WTC11 (cell line): ENCODE measurements at regions not wholly inside any gene's neighbourhood (a gene's known extent, or its start where the extent isn't known, plus 50 kb on each side); places are given as distances from the start of the nearest gene placed in this dataset.

Experiments used
- ATAC-seq: fragments of 200-7000 bp; cut with Tn5 transposase; 2 replicates; pipeline ENCODE4 v1.10.0; 2021; ENCODE audit warnings: mild to moderate bottlenecking, moderate library complexity
- CTCF ChIA-PET: fragments of 300-600 bp; sonication (Branson Sonifier 250); formaldehyde crosslinking; loops from one replicate; lab custom pipeline; 2021; ENCODE audit warnings: antibody characterized with exemption; lab: Charles Lee
- POLR2A ChIA-PET: fragments of 350-600 bp; sonication (Branson Sonifier 250); formaldehyde crosslinking; loops from one replicate; lab custom pipeline; 2021; ENCODE audit warnings: antibody characterized with exemption; lab: Charles Lee
- DNase-seq: peaks from one replicate; pipeline ENCODE4 v3.0.0; 2021; ENCODE audit warnings: low spot score
- H3K27ac Mint-ChIP-seq: 2 replicates; pipeline ENCODE4 v1.8.0; 2021; ENCODE audit warnings: mixed read lengths
- H3K27me3 Mint-ChIP-seq: 2 replicates; pipeline ENCODE4 v1.8.0; 2021; ENCODE audit warnings: low read depth, mild to moderate bottlenecking, moderate library complexity, mixed read lengths
- H3K36me3 Mint-ChIP-seq: 2 replicates; pipeline ENCODE4 v1.8.0; 2021; ENCODE audit warnings: mixed read lengths
- H3K4me1 Mint-ChIP-seq: 2 replicates; pipeline ENCODE4 v1.8.0; 2022; ENCODE audit warnings: mixed read lengths
- H3K4me3 Mint-ChIP-seq: 2 replicates; pipeline ENCODE4 v1.8.0; 2021; ENCODE audit warnings: mild to moderate bottlenecking, moderate library complexity, mixed read lengths
- H3K9me3 Mint-ChIP-seq: 2 replicates; pipeline ENCODE4 v1.8.0; 2021; ENCODE audit warnings: mixed read lengths
- ATF3 ChIP-seq: sonication (generic); formaldehyde crosslinking; conservative IDR thresholded peaks from 2 replicates; pipeline ENCODE4 v1.8.1; 2022; ENCODE audit warnings: mild to moderate bottlenecking, missing genetic modification reagents
- FOXJ3 ChIP-seq: sonication (generic); formaldehyde crosslinking; IDR thresholded peaks from 2 replicates; pipeline ENCODE4 v1.9.0; 2021; ENCODE audit warnings: missing genetic modification reagents, mild to moderate bottlenecking, borderline replicate concordance
- FOXP1 ChIP-seq: sonication (generic); formaldehyde crosslinking; IDR thresholded peaks from 2 replicates; pipeline ENCODE4 v1.8.0; 2022; ENCODE audit warnings: missing genetic modification reagents, mild to moderate bottlenecking, moderate library complexity, borderline replicate concordance
- IRF1 ChIP-seq: sonication (generic); formaldehyde crosslinking; IDR thresholded peaks from 2 replicates; pipeline ENCODE4 v1.8.0; 2023; ENCODE audit warnings: missing genetic modification reagents
- IRF2 ChIP-seq: sonication (generic); formaldehyde crosslinking; IDR thresholded peaks from 2 replicates; pipeline ENCODE4 v1.8.0; 2022; ENCODE audit warnings: low read depth, missing genetic modification reagents, borderline replicate concordance
- MAX ChIP-seq: sonication (generic); formaldehyde crosslinking; IDR thresholded peaks from 2 replicates; pipeline ENCODE4 v1.8.0; 2022; ENCODE audit warnings: mild to moderate bottlenecking, missing genetic modification reagents
- NR3C1 ChIP-seq: sonication (generic); formaldehyde crosslinking; conservative IDR thresholded peaks from 2 replicates; pipeline ENCODE4 v1.8.1; 2023; ENCODE audit warnings: low read depth, mild to moderate bottlenecking, missing genetic modification reagents
- PREB ChIP-seq: sonication (generic); formaldehyde crosslinking; IDR thresholded peaks from 2 replicates; pipeline ENCODE4 v1.8.1; 2022; ENCODE audit warnings: mild to moderate bottlenecking, missing genetic modification reagents, moderate library complexity, borderline replicate concordance
- RORB ChIP-seq: fragments of 250-450 bp; sonication (Bioruptor Pico); IDR thresholded peaks from 2 replicates; pipeline ENCODE4 v1.9.0; 2021; ENCODE audit warnings: mild to moderate bottlenecking
- SMAD3 ChIP-seq: sonication (generic); formaldehyde crosslinking; IDR thresholded peaks from 2 replicates; pipeline ENCODE4 v1.8.0; 2022; ENCODE audit warnings: missing genetic modification reagents, mild to moderate bottlenecking, borderline replicate concordance
- USF2 ChIP-seq: sonication (generic); formaldehyde crosslinking; IDR thresholded peaks from 2 replicates; pipeline ENCODE4 v1.8.1; 2023; ENCODE audit warnings: mild to moderate bottlenecking, missing genetic modification reagents, moderate library complexity
- ZBTB21 ChIP-seq: sonication (generic); formaldehyde crosslinking; IDR thresholded peaks from 2 replicates; pipeline ENCODE4 v1.8.1; 2023; ENCODE audit warnings: mild to moderate bottlenecking, missing genetic modification reagents, borderline replicate concordance
- ZNF138 ChIP-seq: sonication (generic); formaldehyde crosslinking; conservative IDR thresholded peaks from 2 replicates; pipeline ENCODE4 v1.8.1; 2022; ENCODE audit warnings: mild to moderate bottlenecking, moderate library complexity, missing genetic modification reagents
- TF ChIP-seq, protein P1 (sequence below): fragments of 250-450 bp; sonication (Bioruptor Pico); IDR thresholded peaks from 2 replicates; pipeline ENCODE4 v2.1.2; 2022; ENCODE audit warnings: mild to moderate bottlenecking, moderate library complexity
- TF ChIP-seq, protein P2 (sequence below): sonication (generic); formaldehyde crosslinking; IDR thresholded peaks from 2 replicates; pipeline ENCODE4 v1.8.0; 2023; ENCODE audit warnings: mild to moderate bottlenecking, missing genetic modification reagents
- TF ChIP-seq, protein P3 (sequence below): sonication (generic); formaldehyde crosslinking; IDR thresholded peaks from 2 replicates; pipeline ENCODE4 v1.8.0; 2022; ENCODE audit warnings: missing genetic modification reagents

- H3K27ac Mint-ChIP-seq: no peak overlapping the region
- TF ChIP-seq PREB (CRISPR knock-in tag) (no peak), ZNF138 (no peak), ZBTB21 (CRISPR knock-in tag) (no peak), IRF1 (CRISPR knock-in tag) (no peak), SMAD3 (no peak), FOXP1 (no peak), ATF3 (CRISPR knock-in tag) (no peak), MAX (no peak), NR3C1 (CRISPR knock-in tag) (no peak), FOXJ3 (no peak), RORB (CRISPR knock-in tag) (no peak), USF2 (CRISPR knock-in tag) (no peak), IRF2 (CRISPR knock-in tag) (no peak)
- TF ChIP-seq, protein P1, sequence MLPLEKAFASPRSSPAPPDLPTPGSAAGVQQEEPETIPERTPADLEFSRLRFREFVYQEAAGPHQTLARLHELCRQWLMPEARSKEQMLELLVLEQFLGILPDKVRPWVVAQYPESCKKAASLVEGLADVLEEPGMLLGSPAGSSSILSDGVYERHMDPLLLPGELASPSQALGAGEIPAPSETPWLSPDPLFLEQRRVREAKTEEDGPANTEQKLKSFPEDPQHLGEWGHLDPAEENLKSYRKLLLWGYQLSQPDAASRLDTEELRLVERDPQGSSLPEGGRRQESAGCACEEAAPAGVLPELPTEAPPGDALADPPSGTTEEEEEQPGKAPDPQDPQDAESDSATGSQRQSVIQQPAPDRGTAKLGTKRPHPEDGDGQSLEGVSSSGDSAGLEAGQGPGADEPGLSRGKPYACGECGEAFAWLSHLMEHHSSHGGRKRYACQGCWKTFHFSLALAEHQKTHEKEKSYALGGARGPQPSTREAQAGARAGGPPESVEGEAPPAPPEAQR (CRISPR knock-in tag): no peak
- TF ChIP-seq, protein P2, sequence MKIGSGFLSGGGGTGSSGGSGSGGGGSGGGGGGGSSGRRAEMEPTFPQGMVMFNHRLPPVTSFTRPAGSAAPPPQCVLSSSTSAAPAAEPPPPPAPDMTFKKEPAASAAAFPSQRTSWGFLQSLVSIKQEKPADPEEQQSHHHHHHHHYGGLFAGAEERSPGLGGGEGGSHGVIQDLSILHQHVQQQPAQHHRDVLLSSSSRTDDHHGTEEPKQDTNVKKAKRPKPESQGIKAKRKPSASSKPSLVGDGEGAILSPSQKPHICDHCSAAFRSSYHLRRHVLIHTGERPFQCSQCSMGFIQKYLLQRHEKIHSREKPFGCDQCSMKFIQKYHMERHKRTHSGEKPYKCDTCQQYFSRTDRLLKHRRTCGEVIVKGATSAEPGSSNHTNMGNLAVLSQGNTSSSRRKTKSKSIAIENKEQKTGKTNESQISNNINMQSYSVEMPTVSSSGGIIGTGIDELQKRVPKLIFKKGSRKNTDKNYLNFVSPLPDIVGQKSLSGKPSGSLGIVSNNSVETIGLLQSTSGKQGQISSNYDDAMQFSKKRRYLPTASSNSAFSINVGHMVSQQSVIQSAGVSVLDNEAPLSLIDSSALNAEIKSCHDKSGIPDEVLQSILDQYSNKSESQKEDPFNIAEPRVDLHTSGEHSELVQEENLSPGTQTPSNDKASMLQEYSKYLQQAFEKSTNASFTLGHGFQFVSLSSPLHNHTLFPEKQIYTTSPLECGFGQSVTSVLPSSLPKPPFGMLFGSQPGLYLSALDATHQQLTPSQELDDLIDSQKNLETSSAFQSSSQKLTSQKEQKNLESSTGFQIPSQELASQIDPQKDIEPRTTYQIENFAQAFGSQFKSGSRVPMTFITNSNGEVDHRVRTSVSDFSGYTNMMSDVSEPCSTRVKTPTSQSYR (CRISPR knock-in tag): no peak
- TF ChIP-seq, protein P3, sequence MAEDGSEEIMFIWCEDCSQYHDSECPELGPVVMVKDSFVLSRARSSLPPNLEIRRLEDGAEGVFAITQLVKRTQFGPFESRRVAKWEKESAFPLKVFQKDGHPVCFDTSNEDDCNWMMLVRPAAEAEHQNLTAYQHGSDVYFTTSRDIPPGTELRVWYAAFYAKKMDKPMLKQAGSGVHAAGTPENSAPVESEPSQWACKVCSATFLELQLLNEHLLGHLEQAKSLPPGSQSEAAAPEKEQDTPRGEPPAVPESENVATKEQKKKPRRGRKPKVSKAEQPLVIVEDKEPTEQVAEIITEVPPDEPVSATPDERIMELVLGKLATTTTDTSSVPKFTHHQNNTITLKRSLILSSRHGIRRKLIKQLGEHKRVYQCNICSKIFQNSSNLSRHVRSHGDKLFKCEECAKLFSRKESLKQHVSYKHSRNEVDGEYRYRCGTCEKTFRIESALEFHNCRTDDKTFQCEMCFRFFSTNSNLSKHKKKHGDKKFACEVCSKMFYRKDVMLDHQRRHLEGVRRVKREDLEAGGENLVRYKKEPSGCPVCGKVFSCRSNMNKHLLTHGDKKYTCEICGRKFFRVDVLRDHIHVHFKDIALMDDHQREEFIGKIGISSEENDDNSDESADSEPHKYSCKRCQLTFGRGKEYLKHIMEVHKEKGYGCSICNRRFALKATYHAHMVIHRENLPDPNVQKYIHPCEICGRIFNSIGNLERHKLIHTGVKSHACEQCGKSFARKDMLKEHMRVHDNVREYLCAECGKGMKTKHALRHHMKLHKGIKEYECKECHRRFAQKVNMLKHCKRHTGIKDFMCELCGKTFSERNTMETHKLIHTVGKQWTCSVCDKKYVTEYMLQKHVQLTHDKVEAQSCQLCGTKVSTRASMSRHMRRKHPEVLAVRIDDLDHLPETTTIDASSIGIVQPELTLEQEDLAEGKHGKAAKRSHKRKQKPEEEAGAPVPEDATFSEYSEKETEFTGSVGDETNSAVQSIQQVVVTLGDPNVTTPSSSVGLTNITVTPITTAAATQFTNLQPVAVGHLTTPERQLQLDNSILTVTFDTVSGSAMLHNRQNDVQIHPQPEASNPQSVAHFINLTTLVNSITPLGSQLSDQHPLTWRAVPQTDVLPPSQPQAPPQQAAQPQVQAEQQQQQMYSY: no peak
- TF ChIP-seq, all 79 proteins: peak for 0
- Mint-ChIP-seq H3K4me1 (peaks cover under 1% of the 10 kb centered on the region), H3K27me3 (no peaks in the 10 kb centered on the region; the same call in 1 of the 2 replicates), H3K36me3 (no peaks in the 10 kb centered on the region), H3K4me3 (no peak overlapping the region), H3K9me3 (peaks cover 4% of the 10 kb centered on the region; the same call in 1 of the 2 replicates)
- DNase-seq (no peak), ATAC-seq (no peak)
- POLR2A ChIA-PET: no interaction called here
- CTCF ChIA-PET: no interaction called here
Observed at GRCh38 chr9:71587576-71588362, 180.5 kb downstream of the CEMIP2 start.
